ENCODE measurements at regions not wholly inside any gene's neighbourhood (a gene's known extent, or its start where the extent isn't known, plus 50 kb on each side); places are given as distances from the start of the nearest gene placed in this dataset.
A peak's percentile ranks its signal among the peaks of the same experiment; 100 is the strongest.
"Not testable (repeated sequence)": the region's sequence is repeated elsewhere in the genome, so short reads cannot be mapped to it uniquely, and the experiment has no call there.

- peaks cover 7% of the 10 kb centered on the region for H3K4me1 Mint-ChIP-seq
- TF ChIP-seq CTCF (IDR thresholded peaks at IDR 0.05), result no peak
- H3K9me3 Mint-ChIP-seq, result no peaks in the 10 kb centered on the region
- H3K27ac Mint-ChIP-seq, result no peak overlapping the region
- peaks cover 7% of the 10 kb centered on the region for H3K27me3 Mint-ChIP-seq (ENCODE audit: low read depth, poor library complexity)
- DNase-seq, result no peak
- H3K4me3 Mint-ChIP-seq, result no peak overlapping the region
- no peaks in the 10 kb centered on the region for H3K36me3 Mint-ChIP-seq (ENCODE audit: low read depth)
Observed at GRCh38 chr10:128189176-128189575, 63.0 kb upstream of the MKI67 start.

- no peaks in the 10 kb centered on the region for H3K36me3 Mint-ChIP-seq (ENCODE audit: low read depth)
- DNase-seq, result no peak
- TF ChIP-seq CTCF (IDR thresholded peaks at IDR 0.05), result no peak
- H3K27me3 Mint-ChIP-seq (ENCODE audit: low read depth, poor library complexity), result peaks cover 10% of the 10 kb centered on the region
- no peak overlapping the region for H3K27ac Mint-ChIP-seq
- H3K4me1 Mint-ChIP-seq, result peaks cover 7% of the 10 kb centered on the region
- no peaks in the 10 kb centered on the region for H3K9me3 Mint-ChIP-seq
- no peak overlapping the region for H3K4me3 Mint-ChIP-seq
Observed at GRCh38 chr10:128191847-128192246, 65.6 kb upstream of the MKI67 start.

GRCh38 chr10:128201826-128202225 lies 75.6 kb upstream of the MKI67 start:
- not testable (repeated sequence) for H3K4me1 Mint-ChIP-seq; H3K4me3 Mint-ChIP-seq; H3K36me3 Mint-ChIP-seq (ENCODE audit: low read depth); H3K27ac Mint-ChIP-seq; DNase-seq
- Mint-ChIP-seq H3K27me3 (ENCODE audit: low read depth, poor library complexity) (peaks cover 16% of the 10 kb centered on the region), H3K9me3 (peaks cover 26% of the 10 kb centered on the region)

GRCh38 chr10:128203028-128203427 lies 76.8 kb upstream of the MKI67 start:
- Mint-ChIP-seq H3K36me3 (ENCODE audit: low read depth) (no peaks in the 10 kb centered on the region), H3K9me3 (peaks cover 26% of the 10 kb centered on the region), H3K27ac (no peak overlapping the region), H3K4me3 (no peak overlapping the region), H3K27me3 (ENCODE audit: low read depth, poor library complexity) (peaks cover 21% of the 10 kb centered on the region), H3K4me1 (no peaks in the 10 kb centered on the region)
- DNase-seq, result no peak
- no peak for TF ChIP-seq CTCF (IDR thresholded peaks at IDR 0.05)

- not testable (repeated sequence) for H3K4me1 Mint-ChIP-seq; H3K36me3 Mint-ChIP-seq (ENCODE audit: low read depth); H3K27ac Mint-ChIP-seq; H3K4me3 Mint-ChIP-seq; DNase-seq
- peaks cover 29% of the 10 kb centered on the region for H3K27me3 Mint-ChIP-seq (ENCODE audit: low read depth, poor library complexity)
- H3K9me3 Mint-ChIP-seq, result peaks cover 26% of the 10 kb centered on the region
Observed at GRCh38 chr10:128205591-128205990, 79.4 kb upstream of the MKI67 start.

- H3K4me3 Mint-ChIP-seq, result no peak overlapping the region
- TF ChIP-seq CTCF (IDR thresholded peaks at IDR 0.05), result no peak
- H3K36me3 Mint-ChIP-seq (ENCODE audit: low read depth), result no peaks in the 10 kb centered on the region
- H3K27me3 Mint-ChIP-seq (ENCODE audit: low read depth, poor library complexity), result peaks cover 36% of the 10 kb centered on the region
- no peak for DNase-seq
- H3K4me1 Mint-ChIP-seq, result peaks cover 1% of the 10 kb centered on the region
- H3K27ac Mint-ChIP-seq, result no peak overlapping the region
- H3K9me3 Mint-ChIP-seq, result peaks cover 18% of the 10 kb centered on the region
Observed at GRCh38 chr10:128206676-128207075, 80.5 kb upstream of the MKI67 start.

GRCh38 chr10:128209862-128210214 lies 83.6 kb upstream of the MKI67 start:
- H3K27me3 Mint-ChIP-seq (ENCODE audit: low read depth, poor library complexity), result peaks cover 54% of the 10 kb centered on the region
- H3K9me3 Mint-ChIP-seq, result no peaks in the 10 kb centered on the region
- H3K36me3 Mint-ChIP-seq (ENCODE audit: low read depth), result no peaks in the 10 kb centered on the region
- DNase-seq, result no peak
- peaks cover 10% of the 10 kb centered on the region for H3K4me1 Mint-ChIP-seq
- peak overlapping the region; percentile 56 for H3K4me3 Mint-ChIP-seq
- H3K27ac Mint-ChIP-seq, result no peak overlapping the region
- TF ChIP-seq CTCF (IDR thresholded peaks at IDR 0.05), result no peak
